Mesenchymal stem cell (in vitro differentiated cells and primary cell): ENCODE measurements at regions not wholly inside any gene's neighbourhood (a gene's known extent, or its start where the extent isn't known, plus 50 kb on each side); places are given as distances from the start of the nearest gene placed in this dataset.

Experiments
- DNase-seq: peaks from one replicate; pipeline ENCODE4 v3.0.0-alpha.2; 2013
- H2AFZ ChIP-seq: one replicate; pipeline ENCODE4 v1.6.1; 2013; ENCODE audit warnings: low read depth, mild to moderate bottlenecking, control low read depth, inconsistent platforms, low read length, moderate library complexity
- H2AK5ac ChIP-seq: 2 replicates; pipeline ENCODE4 v1.6.1; 2013; ENCODE audit warnings: low read length, moderate library complexity, mild to moderate bottlenecking, inconsistent platforms; ENCODE audit not compliant: severe bottlenecking
- H2BK120ac ChIP-seq: one replicate; pipeline ENCODE4 v1.6.1; 2013; ENCODE audit warnings: low read depth, mild to moderate bottlenecking, inconsistent platforms, low read length, moderate library complexity
- H2BK12ac ChIP-seq, 2 experiments: one replicate each; pipeline ENCODE4 v1.6.1; 2013; ENCODE audit warnings: inconsistent platforms in 2 of 2, low read length in 2 of 2, mild to moderate bottlenecking in 2 of 2, moderate library complexity in 2 of 2, control low read depth in 1 of 2
- H2BK15ac ChIP-seq: one replicate; pipeline ENCODE4 v1.6.1; 2013; ENCODE audit warnings: mild to moderate bottlenecking, low read depth, inconsistent platforms; ENCODE audit not compliant: poor library complexity, severe bottlenecking
- H2BK5ac ChIP-seq: 2 replicates; pipeline ENCODE4 v1.6.1; 2013; ENCODE audit warnings: low read depth, mild to moderate bottlenecking, low read length, control low read depth, inconsistent platforms; ENCODE audit not compliant: poor library complexity, severe bottlenecking
- H3K14ac ChIP-seq, 2 experiments: one replicate each; pipeline ENCODE4 v1.6.1; 2013; ENCODE audit warnings: inconsistent platforms in 2 of 2, low read length in 2 of 2, control low read depth in 1 of 2, mild to moderate bottlenecking in 1 of 2, moderate library complexity in 1 of 2
- H3K18ac ChIP-seq, 2 experiments: one replicate each; pipeline ENCODE4 v1.6.1; 2013; ENCODE audit warnings: inconsistent platforms in 2 of 2, low read length in 2 of 2, control low read depth in 1 of 2, low read depth in 1 of 2, mild to moderate bottlenecking in 1 of 2
- H3K23ac ChIP-seq, 2 experiments: one replicate each; pipeline ENCODE4 v1.6.1; 2013; ENCODE audit warnings: inconsistent platforms in 2 of 2, low read length in 2 of 2, mild to moderate bottlenecking in 2 of 2, moderate library complexity in 2 of 2, control low read depth in 1 of 2
- H3K27ac ChIP-seq: 2 replicates; pipeline ENCODE4 v1.5.1; 2013; ENCODE audit warnings: mild to moderate bottlenecking, moderate library complexity, low read length, control low read depth, inconsistent platforms; ENCODE audit not compliant: poor library complexity, severe bottlenecking
- H3K27me3 ChIP-seq, 2 experiments: 2 replicates each; pipeline versions ENCODE4 v1.6.1 to v1.7.0; 2013; ENCODE audit warnings: low read length in 2 of 2, mild to moderate bottlenecking in 2 of 2, moderate library complexity in 2 of 2, control low read depth in 1 of 2, inconsistent platforms in 1 of 2; ENCODE audit not compliant: control insufficient read depth in 1 of 2, insufficient read depth in 1 of 2
- H3K36me3 ChIP-seq, 2 experiments: 2 replicates each; pipeline versions ENCODE4 v1.6.1 to v1.7.0; 2013; ENCODE audit warnings: low read length in 2 of 2, control low read depth in 1 of 2, inconsistent platforms in 1 of 2, low read depth in 1 of 2, mild to moderate bottlenecking in 1 of 2; ENCODE audit not compliant: insufficient read depth in 2 of 2, control insufficient read depth in 1 of 2
- H3K4ac ChIP-seq, 2 experiments: one replicate each; pipeline ENCODE4 v1.6.1; 2013; ENCODE audit warnings: inconsistent platforms in 2 of 2, low read length in 2 of 2, mild to moderate bottlenecking in 2 of 2, moderate library complexity in 2 of 2, control low read depth in 1 of 2, low read depth in 1 of 2
- H3K4me1 ChIP-seq: 2 replicates; pipeline ENCODE4 v1.6.1; 2013; ENCODE audit warnings: low read depth, low read length, control low read depth; ENCODE audit not compliant: control insufficient read depth, insufficient read depth
- H3K4me2 ChIP-seq: 2 replicates; pipeline ENCODE4 v1.6.1; 2013; ENCODE audit warnings: low read length, mild to moderate bottlenecking, inconsistent platforms; ENCODE audit not compliant: poor library complexity, severe bottlenecking
- H3K4me3 ChIP-seq, 2 experiments: 2 replicates each; pipeline versions ENCODE4 v1.5.1 to v1.7.0; 2013; ENCODE audit warnings: low read length in 2 of 2, mild to moderate bottlenecking in 2 of 2, control low read depth in 1 of 2, low read depth in 1 of 2; ENCODE audit not compliant: insufficient read depth in 1 of 2
- H3K79me1 ChIP-seq: replicated peaks from 2 replicates; pipeline ENCODE4 v1.6.1; 2013; ENCODE audit warnings: mild to moderate bottlenecking, control low read depth, low read length, inconsistent platforms; ENCODE audit not compliant: poor library complexity, severe bottlenecking
- H3K9ac ChIP-seq: 2 replicates; pipeline ENCODE4 v1.7.0; 2013; ENCODE audit warnings: mild to moderate bottlenecking, low read length, moderate library complexity
- H3K9me3 ChIP-seq: 2 replicates; pipeline ENCODE4 v1.7.0; 2013; ENCODE audit warnings: mild to moderate bottlenecking, low read length; ENCODE audit not compliant: control insufficient read depth
- H4K8ac ChIP-seq: one replicate; pipeline ENCODE4 v1.6.1; 2013; ENCODE audit warnings: inconsistent platforms, mild to moderate bottlenecking, low read length, moderate library complexity
- H4K91ac ChIP-seq: one replicate; pipeline ENCODE4 v1.6.1; 2013; ENCODE audit warnings: mild to moderate bottlenecking, low read length, inconsistent platforms
- WGBS: methylation state at CpG from one replicate; pipeline ENCODE4 v1.1.7; 2013; ENCODE audit warnings: mixed read lengths; 5-methylcytosine and 5-hydroxymethylcytosine counted together

DNA sequence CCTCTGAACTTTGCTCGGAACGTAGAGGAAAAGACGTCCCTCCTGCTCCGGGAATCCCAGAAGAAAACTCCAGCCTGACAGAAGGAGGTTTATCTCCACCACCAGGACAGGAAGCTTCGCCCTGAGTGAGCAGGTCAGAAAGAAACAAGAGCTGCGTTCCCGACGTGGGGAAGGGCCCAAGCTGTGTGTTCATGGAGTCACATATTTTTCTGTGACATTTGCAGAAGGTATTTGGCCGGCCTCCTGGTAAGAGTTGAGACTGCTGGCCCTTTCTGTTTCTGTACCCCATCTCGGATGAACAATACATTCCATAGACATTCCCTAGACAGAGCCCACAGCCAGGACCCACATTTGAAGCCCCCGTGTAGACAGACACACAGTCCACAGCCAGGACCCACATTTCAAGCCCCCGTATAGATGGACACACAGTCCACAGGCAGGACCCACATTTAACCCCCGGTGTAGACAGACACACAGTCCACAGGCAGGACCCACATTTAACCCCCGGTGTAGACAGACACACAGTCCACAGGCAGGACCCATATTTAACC lies 230.8 kb downstream of the SHOX start:
- H3K4me3 ChIP-seq = no peak overlapping the region
- DNase-seq = no peak
- H3K4ac ChIP-seq = no peak overlapping the region
- no peak overlapping the region for H3K27ac ChIP-seq
- no peak overlapping the region for H3K23ac ChIP-seq
- H2BK120ac ChIP-seq = no peak overlapping the region
- H2BK15ac ChIP-seq = no peak overlapping the region
- peaks cover 3% of the 10 kb centered on the region for H3K9me3 ChIP-seq
- no peaks in the 10 kb centered on the region for H3K79me1 ChIP-seq
- no peak overlapping the region for H2AFZ ChIP-seq
- WGBS = 65% methylated on average over 14 of the region's 14 CpGs
- no peak overlapping the region for H3K4me2 ChIP-seq
- no peak overlapping the region for H4K91ac ChIP-seq
- H3K4me1 ChIP-seq = peaks cover 2% of the 10 kb centered on the region
- H4K8ac ChIP-seq = no peak overlapping the region
- no peak overlapping the region for H3K14ac ChIP-seq
- H3K27me3 ChIP-seq = no peaks in the 10 kb centered on the region
- H3K18ac ChIP-seq = no peak overlapping the region
- no peak overlapping the region for H2BK12ac ChIP-seq
- H2BK5ac ChIP-seq = no peak overlapping the region
- no peaks in the 10 kb centered on the region for H3K36me3 ChIP-seq
- no peak overlapping the region for H3K9ac ChIP-seq
- H2AK5ac ChIP-seq = no peak overlapping the region

- Histone ChIP-seq H2AFZ (no peak overlapping the region), H4K91ac (no peak overlapping the region), H2BK5ac (no peak overlapping the region), H4K8ac (no peak overlapping the region), H3K4me1 (peaks cover 2% of the 10 kb centered on the region), H3K36me3 (no peaks in the 10 kb centered on the region), H3K4me3 (no peak overlapping the region), H3K27ac (no peak overlapping the region), H2BK15ac (no peak overlapping the region), H3K27me3 (no peaks in the 10 kb centered on the region), H3K9me3 (peaks cover 6% of the 10 kb centered on the region), H3K79me1 (no peaks in the 10 kb centered on the region), H3K9ac (no peak overlapping the region), H3K23ac (no peak overlapping the region), H2AK5ac (no peak overlapping the region), H2BK12ac (no peak overlapping the region), H3K14ac (no peak overlapping the region), H3K4me2 (no peak overlapping the region), H3K4ac (no peak overlapping the region), H3K18ac (no peak overlapping the region), H2BK120ac (no peak overlapping the region)
- WGBS = 92% methylated on average over 1 of the region's 1 CpG
- no peak for DNase-seq
These were observed 228.7 kb downstream of the SHOX start for GRCh38 chrX:859329-859728.

- no CpG with 5 or more reads among the region's 1 CpG for WGBS
- Histone ChIP-seq H2BK5ac (no peak overlapping the region), H2BK120ac (no peak overlapping the region), H3K23ac (no peak overlapping the region), H3K27ac (no peak overlapping the region), H3K36me3 (no peaks in the 10 kb centered on the region), H3K9me3 (peaks cover 6% of the 10 kb centered on the region), H2AFZ (no peak overlapping the region), H4K91ac (no peak overlapping the region), H3K79me1 (no peaks in the 10 kb centered on the region), H3K18ac (no peak overlapping the region), H3K4me3 (no peak overlapping the region), H3K27me3 (no peaks in the 10 kb centered on the region), H3K4me1 (peaks cover 2% of the 10 kb centered on the region), H3K14ac (no peak overlapping the region), H3K4me2 (no peak overlapping the region), H2AK5ac (no peak overlapping the region), H3K9ac (no peak overlapping the region), H2BK12ac (no peak overlapping the region), H3K4ac (no peak overlapping the region), H2BK15ac (no peak overlapping the region), H4K8ac (no peak overlapping the region)
- no peak for DNase-seq
These were observed 228.0 kb downstream of the SHOX start for GRCh38 chrX:858542-859078.

GRCh38 chrX:857376-857775 lies 226.8 kb downstream of the SHOX start:
- DNase-seq = no peak
- Histone ChIP-seq H3K4me2 (no peak overlapping the region), H3K4me1 (peaks cover 2% of the 10 kb centered on the region), H3K9me3 (peaks cover 6% of the 10 kb centered on the region), H2AK5ac (no peak overlapping the region), H3K27me3 (no peaks in the 10 kb centered on the region), H2BK120ac (no peak overlapping the region), H4K91ac (no peak overlapping the region), H3K79me1 (no peaks in the 10 kb centered on the region), H2BK12ac (no peak overlapping the region), H3K36me3 (no peaks in the 10 kb centered on the region), H4K8ac (no peak overlapping the region), H3K14ac (no peak overlapping the region), H2BK5ac (no peak overlapping the region), H3K4me3 (no peak overlapping the region), H3K4ac (no peak overlapping the region), H3K27ac (no peak overlapping the region), H3K18ac (no peak overlapping the region), H3K9ac (no peak overlapping the region), H3K23ac (no peak overlapping the region), H2BK15ac (no peak overlapping the region), H2AFZ (no peak overlapping the region)
- 43% methylated on average over 4 of the region's 5 CpGs for WGBS
